ENCODE measurements at regions not wholly inside any gene's neighbourhood (a gene's known extent, or its start where the extent isn't known, plus 50 kb on each side); places are given as distances from the start of the nearest gene placed in this dataset.

- H3K4me1 ChIP-seq = no peaks in the 10 kb centered on the region
- ATAC-seq (ENCODE audit: low FRiP score in 2 of 2) (no peak), DNase-seq (no peak)
- H3K27ac ChIP-seq = no peak overlapping the region
- WGBS, 2 donors = 53 to 84% methylated on average over 4 of the region's 4 CpGs
- TF ChIP-seq POLR2AphosphoS5 (IDR thresholded peaks at IDR 0.05) (no peak), POLR2A (IDR thresholded peaks at IDR 0.05) (no peak), CTCF (IDR thresholded peaks at IDR 0.05) (no peak), EP300 (IDR thresholded peaks at IDR 0.05) (no peak)
- H3K27me3 ChIP-seq = no peaks in the 10 kb centered on the region
- H3K36me3 ChIP-seq = no peaks in the 10 kb centered on the region
- no peak overlapping the region for H3K4me3 ChIP-seq
- H3K9me3 ChIP-seq = no peaks in the 10 kb centered on the region
Observed at GRCh38 chr11:92556431-92556830, 331.8 kb downstream of the FAT3 start.

GRCh38 chr11:92557879-92558278, 333.3 kb downstream of the FAT3 start:
- TF ChIP-seq POLR2A (IDR thresholded peaks at IDR 0.05) = no peak
- no peak for TF ChIP-seq CTCF (IDR thresholded peaks at IDR 0.05)
- TF ChIP-seq EP300 (IDR thresholded peaks at IDR 0.05) = no peak
- TF ChIP-seq POLR2AphosphoS5 (IDR thresholded peaks at IDR 0.05) = no peak
- H3K4me3 ChIP-seq = no peak overlapping the region

GRCh38 chr11:92558323-92558722, 333.7 kb downstream of the FAT3 start:
- DNase-seq = no peak
- WGBS, 2 donors = 45 to 46% methylated on average over 3 of the region's 3 CpGs
- ATAC-seq (ENCODE audit: low FRiP score in 2 of 2) = no peak
- Histone ChIP-seq H3K9me3 (no peaks in the 10 kb centered on the region), H3K4me1 (no peaks in the 10 kb centered on the region), H3K4me3 (no peak overlapping the region), H3K27ac (no peak overlapping the region), H3K36me3 (no peaks in the 10 kb centered on the region), H3K27me3 (no peaks in the 10 kb centered on the region)
- TF ChIP-seq POLR2A (IDR thresholded peaks at IDR 0.05) = no peak
- TF ChIP-seq CTCF (IDR thresholded peaks at IDR 0.05) = no peak
- no peak for TF ChIP-seq POLR2AphosphoS5 (IDR thresholded peaks at IDR 0.05)
- TF ChIP-seq EP300 (IDR thresholded peaks at IDR 0.05) = no peak

More at GRCh38 chr11:92557879-92558278, 333.3 kb downstream of the FAT3 start:
- H3K9me3 ChIP-seq = no peaks in the 10 kb centered on the region
- no peaks in the 10 kb centered on the region for H3K4me1 ChIP-seq
- H3K27me3 ChIP-seq = no peaks in the 10 kb centered on the region
- ATAC-seq (ENCODE audit: low FRiP score in 2 of 2) (no peak), DNase-seq (no peak)
- H3K36me3 ChIP-seq = no peaks in the 10 kb centered on the region
- H3K27ac ChIP-seq = no peak overlapping the region
- WGBS, 2 donors = 87 to 100% methylated on average over 1 of the region's 1 CpG

- H3K9me3 ChIP-seq = no peaks in the 10 kb centered on the region
- H3K27me3 ChIP-seq = no peaks in the 10 kb centered on the region
- ATAC-seq (ENCODE audit: low FRiP score in 2 of 2) = no peak
- no peak for TF ChIP-seq POLR2A (IDR thresholded peaks at IDR 0.05)
- TF ChIP-seq CTCF (IDR thresholded peaks at IDR 0.05) = no peak
- no peak for TF ChIP-seq POLR2AphosphoS5 (IDR thresholded peaks at IDR 0.05)
- TF ChIP-seq EP300 (IDR thresholded peaks at IDR 0.05) = no peak
- no peaks in the 10 kb centered on the region for H3K36me3 ChIP-seq
- no peaks in the 10 kb centered on the region for H3K4me1 ChIP-seq
- H3K27ac ChIP-seq = no peak overlapping the region
- no peak overlapping the region for H3K4me3 ChIP-seq
- 93 to 100% methylated on average over 1 of the region's 1 CpG for WGBS, 2 donors
- DNase-seq = no peak
Observed at GRCh38 chr11:92569726-92570125, 345.1 kb downstream of the FAT3 start.

GRCh38 chr11:92572559-92572958, 347.9 kb downstream of the FAT3 start:
- DNase-seq = no peak
- 88 to 92% methylated on average over 1 of the region's 1 CpG for whole genome bisulfite sequencing, 2 donors
- TF ChIP-seq POLR2A (IDR thresholded peaks at IDR 0.05) (no peak), POLR2AphosphoS5 (IDR thresholded peaks at IDR 0.05) (no peak), EP300 (IDR thresholded peaks at IDR 0.05) (no peak), CTCF (IDR thresholded peaks at IDR 0.05) (no peak)
- Histone ChIP-seq H3K9me3 (no peaks in the 10 kb centered on the region), H3K4me3 (no peak overlapping the region), H3K36me3 (no peaks in the 10 kb centered on the region), H3K4me1 (no peaks in the 10 kb centered on the region), H3K27me3 (no peaks in the 10 kb centered on the region), H3K27ac (no peak overlapping the region)
- ATAC-seq (ENCODE audit: low FRiP score in 2 of 2) = no peak

Data from upper lobe of left lung (tissue), 6 donors.